ENCODE measurements at regions not wholly inside any gene's neighbourhood (a gene's known extent, or its start where the extent isn't known, plus 50 kb on each side); places are given as distances from the start of the nearest gene placed in this dataset.

DNA sequence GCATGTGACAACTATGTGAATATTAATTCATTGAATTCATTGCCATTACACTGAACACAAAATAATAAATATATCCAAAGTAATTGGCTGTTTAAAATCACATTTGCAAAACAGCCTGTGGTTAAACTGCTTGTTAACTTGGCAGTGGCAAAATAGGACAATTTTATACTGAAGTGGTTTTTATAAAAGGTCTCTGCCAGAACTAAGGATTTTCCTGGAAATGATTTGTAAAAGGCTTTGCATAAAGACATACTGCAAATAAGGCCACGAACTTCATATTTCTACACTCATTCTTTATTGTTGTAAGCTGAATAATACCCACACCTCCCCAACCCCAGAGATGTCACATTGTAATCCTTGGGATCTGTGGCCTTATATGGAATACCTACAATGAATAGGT is 370.3 kb upstream of the RGMB start:
- no peak for TF ChIP-seq GLIS3 (CRISPR knock-in tag; IDR thresholded peaks at IDR 0.05)
- TF ChIP-seq, protein P1, sequence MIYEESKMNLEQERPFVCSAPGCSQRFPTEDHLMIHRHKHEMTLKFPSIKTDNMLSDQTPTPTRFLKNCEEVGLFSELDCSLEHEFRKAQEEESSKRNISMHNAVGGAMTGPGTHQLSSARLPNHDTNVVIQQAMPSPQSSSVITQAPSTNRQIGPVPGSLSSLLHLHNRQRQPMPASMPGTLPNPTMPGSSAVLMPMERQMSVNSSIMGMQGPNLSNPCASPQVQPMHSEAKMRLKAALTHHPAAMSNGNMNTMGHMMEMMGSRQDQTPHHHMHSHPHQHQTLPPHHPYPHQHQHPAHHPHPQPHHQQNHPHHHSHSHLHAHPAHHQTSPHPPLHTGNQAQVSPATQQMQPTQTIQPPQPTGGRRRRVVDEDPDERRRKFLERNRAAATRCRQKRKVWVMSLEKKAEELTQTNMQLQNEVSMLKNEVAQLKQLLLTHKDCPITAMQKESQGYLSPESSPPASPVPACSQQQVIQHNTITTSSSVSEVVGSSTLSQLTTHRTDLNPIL (CRISPR knock-in tag; IDR thresholded peaks at IDR 0.05; ENCODE audit: low read depth): no peak
- ATAC-seq: no peak

GRCh38 chr5:98414938-98415337 is 358.5 kb upstream of the RGMB start:
- ATAC-seq: peak; percentile 67
- TF ChIP-seq ESRRG (CRISPR knock-in tag; IDR thresholded peaks at IDR 0.05): no peak
- no peak for TF ChIP-seq BACH2 (CRISPR knock-in tag; IDR thresholded peaks at IDR 0.05; ENCODE audit: borderline replicate concordance)
- TF ChIP-seq ZC3H10 (CRISPR knock-in tag; IDR thresholded peaks at IDR 0.05): no peak
- no peak for TF ChIP-seq PPARA (CRISPR knock-in tag; IDR thresholded peaks at IDR 0.05; ENCODE audit: borderline replicate concordance)
- no peak for TF ChIP-seq TSHZ2 (CRISPR knock-in tag; IDR thresholded peaks at IDR 0.05)
- no peak for TF ChIP-seq ISL1 (CRISPR knock-in tag; IDR thresholded peaks at IDR 0.05)
- TF ChIP-seq, protein P2, sequence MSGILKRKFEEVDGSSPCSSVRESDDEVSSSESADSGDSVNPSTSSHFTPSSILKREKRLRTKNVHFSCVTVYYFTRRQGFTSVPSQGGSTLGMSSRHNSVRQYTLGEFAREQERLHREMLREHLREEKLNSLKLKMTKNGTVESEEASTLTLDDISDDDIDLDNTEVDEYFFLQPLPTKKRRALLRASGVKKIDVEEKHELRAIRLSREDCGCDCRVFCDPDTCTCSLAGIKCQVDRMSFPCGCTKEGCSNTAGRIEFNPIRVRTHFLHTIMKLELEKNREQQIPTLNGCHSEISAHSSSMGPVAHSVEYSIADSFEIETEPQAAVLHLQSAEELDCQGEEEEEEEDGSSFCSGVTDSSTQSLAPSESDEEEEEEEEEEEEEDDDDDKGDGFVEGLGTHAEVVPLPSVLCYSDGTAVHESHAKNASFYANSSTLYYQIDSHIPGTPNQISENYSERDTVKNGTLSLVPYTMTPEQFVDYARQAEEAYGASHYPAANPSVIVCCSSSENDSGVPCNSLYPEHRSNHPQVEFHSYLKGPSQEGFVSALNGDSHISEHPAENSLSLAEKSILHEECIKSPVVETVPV (CRISPR knock-in tag; IDR thresholded peaks at IDR 0.05): no peak

DNA sequence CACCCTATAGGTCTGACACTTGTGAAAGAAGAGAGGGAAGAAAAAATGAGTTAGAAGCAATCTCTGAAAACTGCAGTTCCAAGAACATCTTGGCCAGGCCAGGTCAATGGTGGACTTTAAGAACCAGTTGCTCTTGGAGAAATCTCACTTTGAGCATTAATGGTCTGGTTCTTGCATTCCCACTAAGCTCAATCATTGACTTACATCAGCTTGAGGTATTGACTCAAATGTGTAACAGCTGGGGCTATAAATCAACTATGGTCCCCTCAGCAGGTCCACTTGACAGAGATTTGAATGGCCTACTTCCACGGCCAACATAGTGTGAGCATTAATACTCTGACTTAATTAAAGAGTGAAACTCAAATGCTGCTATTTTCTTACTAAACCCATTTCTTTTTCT is 357.8 kb upstream of the RGMB start:
- TF ChIP-seq, protein P3, sequence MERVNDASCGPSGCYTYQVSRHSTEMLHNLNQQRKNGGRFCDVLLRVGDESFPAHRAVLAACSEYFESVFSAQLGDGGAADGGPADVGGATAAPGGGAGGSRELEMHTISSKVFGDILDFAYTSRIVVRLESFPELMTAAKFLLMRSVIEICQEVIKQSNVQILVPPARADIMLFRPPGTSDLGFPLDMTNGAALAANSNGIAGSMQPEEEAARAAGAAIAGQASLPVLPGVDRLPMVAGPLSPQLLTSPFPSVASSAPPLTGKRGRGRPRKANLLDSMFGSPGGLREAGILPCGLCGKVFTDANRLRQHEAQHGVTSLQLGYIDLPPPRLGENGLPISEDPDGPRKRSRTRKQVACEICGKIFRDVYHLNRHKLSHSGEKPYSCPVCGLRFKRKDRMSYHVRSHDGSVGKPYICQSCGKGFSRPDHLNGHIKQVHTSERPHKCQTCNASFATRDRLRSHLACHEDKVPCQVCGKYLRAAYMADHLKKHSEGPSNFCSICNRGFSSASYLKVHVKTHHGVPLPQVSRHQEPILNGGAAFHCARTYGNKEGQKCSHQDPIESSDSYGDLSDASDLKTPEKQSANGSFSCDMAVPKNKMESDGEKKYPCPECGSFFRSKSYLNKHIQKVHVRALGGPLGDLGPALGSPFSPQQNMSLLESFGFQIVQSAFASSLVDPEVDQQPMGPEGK (CRISPR knock-in tag; IDR thresholded peaks at IDR 0.05; ENCODE audit: borderline replicate concordance): no peak
- TF ChIP-seq ZFP3 (CRISPR knock-in tag; IDR thresholded peaks at IDR 0.05) (no peak), TCF4 (CRISPR knock-in tag; IDR thresholded peaks at IDR 0.05; ENCODE audit: borderline replicate concordance) (no peak), TOX (CRISPR knock-in tag; IDR thresholded peaks at IDR 0.05; ENCODE audit: borderline replicate concordance) (no peak)
- TF ChIP-seq, protein P1 (CRISPR knock-in tag; IDR thresholded peaks at IDR 0.05; ENCODE audit: low read depth): no peak
- ATAC-seq: no peak

DNA sequence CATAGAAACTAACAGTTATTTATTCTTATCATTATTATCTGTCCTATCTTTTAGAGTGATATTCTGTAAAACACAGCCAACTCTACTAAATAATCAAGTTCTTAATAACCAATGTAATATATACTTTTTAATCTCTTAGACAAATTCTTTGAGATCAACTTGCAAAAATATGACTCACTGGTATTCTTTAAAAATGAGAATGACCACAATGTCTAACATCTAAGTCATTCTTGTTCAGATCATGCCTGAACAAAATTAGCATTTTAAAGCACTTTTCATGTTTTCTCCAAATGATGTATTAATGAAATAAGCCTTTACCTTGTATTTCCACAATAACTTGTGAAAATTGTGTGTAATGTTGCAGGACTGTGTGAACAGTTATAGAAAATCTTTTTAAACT is 356.9 kb upstream of the RGMB start:
- ATAC-seq: no peak
- no peak for TF ChIP-seq ZNF8 (CRISPR knock-in tag; IDR thresholded peaks at IDR 0.05)
- TF ChIP-seq ZNF70 (CRISPR knock-in tag; IDR thresholded peaks at IDR 0.05): no peak
- no peak for TF ChIP-seq ZFP3 (CRISPR knock-in tag; IDR thresholded peaks at IDR 0.05)
- TF ChIP-seq ESRRG (CRISPR knock-in tag; IDR thresholded peaks at IDR 0.05): no peak
- TF ChIP-seq ZNF565 (CRISPR knock-in tag; conservative IDR thresholded peaks at IDR 0.05; ENCODE audit: low read depth): no peak
- TF ChIP-seq POU6F1 (CRISPR knock-in tag; IDR thresholded peaks at IDR 0.05; ENCODE audit: borderline replicate concordance, low read depth): no peak
- TF ChIP-seq, protein P1 (CRISPR knock-in tag; IDR thresholded peaks at IDR 0.05; ENCODE audit: low read depth): no peak
- TF ChIP-seq, protein P3 (CRISPR knock-in tag; IDR thresholded peaks at IDR 0.05; ENCODE audit: borderline replicate concordance): no peak
- no peak for TF ChIP-seq RARB (CRISPR knock-in tag; IDR thresholded peaks at IDR 0.05)
- TF ChIP-seq PPARA (CRISPR knock-in tag; IDR thresholded peaks at IDR 0.05; ENCODE audit: borderline replicate concordance): no peak
- TF ChIP-seq SNAI2 (CRISPR knock-in tag; IDR thresholded peaks at IDR 0.05): no peak
- no peak for TF ChIP-seq ZFP30 (CRISPR knock-in tag; IDR thresholded peaks at IDR 0.05)
- no peak for TF ChIP-seq TOX (CRISPR knock-in tag; IDR thresholded peaks at IDR 0.05; ENCODE audit: borderline replicate concordance)
